NCI-H187 treated with DMSO at 0.1 percent for 48 hours (cell line): ENCODE measurements at regions not wholly inside any gene's neighbourhood (a gene's known extent, or its start where the extent isn't known, plus 50 kb on each side); places are given as distances from the start of the nearest gene placed in this dataset.
"Not testable (repeated sequence)": the region's sequence is repeated elsewhere in the genome, so short reads cannot be mapped to it uniquely, and the experiment has no call there.

ENCODE experiments used
- DNase-seq: peaks from one replicate; lab custom pipeline; 2025; lab: John Stamatoyannopoulos, UW

GRCh38 chr16:75780669-75781068 is 54.4 kb upstream of the CPHXL start:
- DNase-seq = no peak

- no peak for DNase-seq
Measured at GRCh38 chr16:75781683-75782343, 55.5 kb upstream of the CPHXL start.

GRCh38 chr16:75787440-75787839 is 61.1 kb upstream of the CPHXL start:
- DNase-seq = no peak

GRCh38 chr16:75789237-75789636 is 62.9 kb upstream of the CPHXL start:
- no peak for DNase-seq

GRCh38 chr16:75792771-75793492 is 66.6 kb upstream of the CPHXL start:
- DNase-seq = no peak

- no peak for DNase-seq
Measured at GRCh38 chr16:75793641-75794040, 67.4 kb upstream of the CPHXL start.

GRCh38 chr16:75794426-75794825 is 68.1 kb upstream of the CPHXL start:
- DNase-seq = no peak

GRCh38 chr16:75798714-75799113 is 72.4 kb upstream of the CPHXL start:
- DNase-seq = no peak

GRCh38 chr16:75801307-75801706 is 75.0 kb upstream of the CPHXL start:
- no peak for DNase-seq

- no peak for DNase-seq
Measured at GRCh38 chr16:75803753-75804152, 77.5 kb upstream of the CPHXL start.

- no peak for DNase-seq
Measured at GRCh38 chr16:75804368-75804767, 78.1 kb upstream of the CPHXL start.

GRCh38 chr16:75805946-75806345 is 79.7 kb upstream of the CPHXL start:
- no peak for DNase-seq

- no peak for DNase-seq
Measured at GRCh38 chr16:75806487-75806886, 80.2 kb upstream of the CPHXL start.

GRCh38 chr16:75810342-75810741 is 84.1 kb upstream of the CPHXL start:
- DNase-seq = no peak

- no peak for DNase-seq
Measured at GRCh38 chr16:75811020-75811634, 84.8 kb upstream of the CPHXL start.

GRCh38 chr16:75818491-75818890 is 92.2 kb upstream of the CPHXL start:
- DNase-seq = no peak

GRCh38 chr16:75820672-75821071 is 94.4 kb upstream of the CPHXL start:
- no peak for DNase-seq

GRCh38 chr16:75821117-75821516 is 94.8 kb upstream of the CPHXL start:
- DNase-seq = no peak

- not testable (repeated sequence) for DNase-seq
Measured at GRCh38 chr16:75825750-75826149, 99.5 kb upstream of the CPHXL start.

- DNase-seq = not testable (repeated sequence)
Measured at GRCh38 chr16:75827372-75828038, 101.2 kb upstream of the CPHXL start.

- DNase-seq = not testable (repeated sequence)
Measured at GRCh38 chr16:75833385-75833784, 107.1 kb upstream of the CPHXL start.

- DNase-seq = no peak
Measured at GRCh38 chr16:75836347-75837010, 110.2 kb upstream of the CPHXL start.
